Rectal smooth muscle tissue (tissue), 1 donor: ENCODE measurements at regions not wholly inside any gene's neighbourhood (a gene's known extent, or its start where the extent isn't known, plus 50 kb on each side); places are given as distances from the start of the nearest gene placed in this dataset.
"Not testable (repeated sequence)": the region's sequence is repeated elsewhere in the genome, so short reads cannot be mapped to it uniquely, and the experiment has no call there.

Source experiments
- H3K27ac ChIP-seq: one replicate; pipeline ENCODE4 v1.7.0; 2013; ENCODE audit warnings: low read depth, low read length, inconsistent platforms
- H3K27me3 ChIP-seq: one replicate; pipeline ENCODE4 v1.7.0; 2013; ENCODE audit warnings: low read length; ENCODE audit not compliant: control insufficient read depth, insufficient read depth
- H3K36me3 ChIP-seq: one replicate; pipeline ENCODE4 v1.7.0; 2013; ENCODE audit warnings: low read length; ENCODE audit not compliant: control insufficient read depth, insufficient read depth
- H3K4me1 ChIP-seq: one replicate; pipeline ENCODE4 v1.7.0; 2013; ENCODE audit warnings: low read length; ENCODE audit not compliant: control insufficient read depth, insufficient read depth
- H3K4me3 ChIP-seq: one replicate; pipeline ENCODE4 v1.7.0; 2013; ENCODE audit warnings: low read length
- H3K9ac ChIP-seq: one replicate; pipeline ENCODE4 v1.7.0; 2013; ENCODE audit warnings: low read length

GRCh38 chr3:125775606-125776294 is 180.5 kb upstream of the OSBPL11 start:
- H3K4me3 ChIP-seq, H3K4me1 ChIP-seq, H3K9ac ChIP-seq: not testable (repeated sequence)

GRCh38 chr3:125779276-125779675 is 184.0 kb upstream of the OSBPL11 start:
- not testable (repeated sequence) for H3K27ac ChIP-seq, H3K27me3 ChIP-seq, H3K4me3 ChIP-seq, H3K4me1 ChIP-seq, H3K9ac ChIP-seq, H3K36me3 ChIP-seq

More at GRCh38 chr3:125775606-125776294, 180.5 kb upstream of the OSBPL11 start:
- not testable (repeated sequence) for H3K27ac ChIP-seq, H3K36me3 ChIP-seq, H3K27me3 ChIP-seq

DNA sequence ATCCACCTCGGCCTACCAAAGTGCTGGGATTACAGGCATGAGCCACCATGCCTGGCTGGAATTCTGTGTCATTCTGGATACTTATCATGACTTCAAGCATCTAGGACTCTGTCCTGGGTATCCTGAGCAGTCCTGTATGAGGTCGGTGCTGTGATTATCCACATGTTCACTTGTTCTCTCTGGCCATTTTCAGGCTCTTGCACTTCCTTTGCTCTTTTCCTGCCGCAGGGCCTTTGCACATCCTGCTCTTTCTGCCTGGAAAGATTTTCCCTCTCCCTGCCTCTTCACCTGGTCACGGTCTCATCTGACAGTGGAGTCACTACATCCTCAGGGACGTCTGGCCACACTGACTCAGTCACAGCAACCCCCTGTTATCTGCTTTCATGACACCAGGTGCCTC is 184.6 kb upstream of the OSBPL11 start:
- H3K27ac ChIP-seq, H3K27me3 ChIP-seq, H3K9ac ChIP-seq, H3K4me3 ChIP-seq, H3K4me1 ChIP-seq, H3K36me3 ChIP-seq: not testable (repeated sequence)

- not testable (repeated sequence) for H3K9ac ChIP-seq, H3K27me3 ChIP-seq, H3K4me1 ChIP-seq, H3K27ac ChIP-seq, H3K4me3 ChIP-seq, H3K36me3 ChIP-seq
Measured at GRCh38 chr3:125781678-125782077, 186.4 kb upstream of the OSBPL11 start.

GRCh38 chr3:125790312-125790711 is 178.7 kb upstream of the ROPN1B start:
- not testable (repeated sequence) for H3K27me3 ChIP-seq, H3K27ac ChIP-seq, H3K9ac ChIP-seq, H3K4me1 ChIP-seq, H3K36me3 ChIP-seq, H3K4me3 ChIP-seq

DNA sequence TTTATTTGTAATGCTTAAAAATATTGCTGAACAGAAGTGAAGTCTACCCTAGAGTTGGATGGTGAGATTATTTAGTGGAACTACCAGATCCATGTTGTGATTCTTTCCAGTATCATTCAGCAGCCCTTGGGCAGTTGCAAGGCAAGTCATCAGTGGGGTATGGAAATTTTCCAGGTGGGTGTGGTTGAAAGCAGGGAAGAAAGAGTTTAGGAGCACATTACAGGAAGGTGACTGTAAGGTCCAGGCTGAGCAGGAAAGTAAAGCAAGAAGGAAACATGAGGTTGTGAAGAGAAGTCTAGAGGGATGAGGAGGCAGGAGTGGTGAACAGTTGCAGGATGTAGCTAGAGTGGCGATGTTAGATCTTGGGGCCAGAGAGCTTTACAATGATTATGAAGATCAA is 178.0 kb upstream of the ROPN1B start:
- not testable (repeated sequence) for H3K27me3 ChIP-seq, H3K4me1 ChIP-seq, H3K4me3 ChIP-seq, H3K36me3 ChIP-seq, H3K9ac ChIP-seq, H3K27ac ChIP-seq

GRCh38 chr3:125810010-125810409 is 159.0 kb upstream of the ROPN1B start:
- H3K27me3 ChIP-seq, H3K4me3 ChIP-seq, H3K36me3 ChIP-seq, H3K4me1 ChIP-seq, H3K9ac ChIP-seq, H3K27ac ChIP-seq: not testable (repeated sequence)

DNA sequence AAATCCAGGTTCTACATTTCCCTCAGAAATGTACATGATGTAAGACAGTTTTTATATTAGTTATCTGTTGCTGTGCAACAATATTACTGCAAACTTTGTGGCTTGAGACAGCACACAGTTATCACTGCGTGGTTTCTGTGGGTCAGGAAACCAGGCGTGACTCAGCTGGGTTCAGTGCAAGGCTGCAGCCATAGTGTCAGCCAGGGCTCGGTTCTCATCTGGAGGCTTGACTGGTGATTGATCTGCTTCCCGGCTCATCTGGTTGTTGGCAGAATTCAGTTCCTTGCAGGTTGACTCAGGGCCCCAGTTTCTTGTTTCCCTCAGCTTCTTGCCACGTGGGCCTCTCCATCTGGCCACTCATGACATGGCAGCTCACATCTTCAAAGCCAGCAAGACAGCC is 146.8 kb upstream of the ROPN1B start:
- not testable (repeated sequence) for H3K4me3 ChIP-seq, H3K27ac ChIP-seq, H3K9ac ChIP-seq, H3K4me1 ChIP-seq, H3K27me3 ChIP-seq, H3K36me3 ChIP-seq

DNA sequence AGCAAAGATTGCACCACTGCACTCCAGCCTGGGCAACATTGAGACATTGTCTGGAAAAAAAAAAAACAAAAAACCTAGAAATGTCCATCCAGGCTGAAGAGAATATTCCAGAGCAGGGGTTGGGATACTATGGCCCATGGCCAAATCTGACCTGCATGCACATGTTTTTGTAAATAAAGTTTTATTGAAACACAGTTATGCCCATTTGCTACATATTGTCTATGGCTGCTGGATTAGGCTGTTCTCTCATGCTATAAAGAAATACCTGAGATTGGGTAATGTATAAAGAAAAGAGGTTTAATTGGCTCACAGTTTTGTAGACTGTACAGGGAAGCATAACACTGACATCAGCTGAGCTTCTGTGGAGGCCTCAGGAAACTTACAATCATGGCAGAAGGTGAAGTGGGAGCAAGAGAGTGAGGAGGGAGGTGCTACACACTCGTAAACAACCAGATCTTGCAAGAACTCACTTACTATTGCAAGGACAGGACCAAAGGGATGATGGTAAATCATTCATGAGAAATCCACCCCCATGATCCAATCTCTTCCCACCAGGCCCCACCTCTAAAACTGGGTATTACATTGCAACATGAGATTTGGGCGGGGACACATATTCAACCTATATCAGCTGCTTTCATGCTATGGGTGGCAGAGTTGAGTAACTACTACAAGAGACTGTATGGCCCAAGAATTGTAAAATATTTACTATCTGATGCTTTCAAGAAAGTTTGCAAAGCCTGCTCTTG is 137.8 kb upstream of the ROPN1B start:
- not testable (repeated sequence) for H3K27ac ChIP-seq, H3K27me3 ChIP-seq, H3K4me3 ChIP-seq, H3K9ac ChIP-seq, H3K4me1 ChIP-seq, H3K36me3 ChIP-seq

DNA sequence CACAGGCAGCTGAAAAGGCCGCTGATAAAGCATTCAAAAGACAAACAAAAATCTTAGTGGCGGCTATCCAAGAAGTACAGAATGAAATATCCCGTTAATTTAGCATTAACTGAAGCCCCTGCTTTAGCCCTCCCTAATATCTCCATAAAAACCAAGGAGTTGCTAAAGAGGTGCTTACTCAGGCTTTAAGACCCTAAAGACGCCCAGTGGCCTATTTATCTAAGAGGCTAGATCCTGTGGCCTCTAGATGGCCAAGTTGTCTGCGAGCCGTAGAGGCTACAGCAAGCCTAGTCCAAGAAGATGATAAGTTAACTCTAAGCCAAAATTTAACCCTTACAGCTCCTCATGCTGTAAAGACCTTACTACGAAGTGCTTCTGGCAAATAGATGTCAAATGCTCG is 133.4 kb upstream of the ROPN1B start:
- not testable (repeated sequence) for H3K4me1 ChIP-seq, H3K27ac ChIP-seq, H3K36me3 ChIP-seq, H3K4me3 ChIP-seq, H3K9ac ChIP-seq, H3K27me3 ChIP-seq

DNA sequence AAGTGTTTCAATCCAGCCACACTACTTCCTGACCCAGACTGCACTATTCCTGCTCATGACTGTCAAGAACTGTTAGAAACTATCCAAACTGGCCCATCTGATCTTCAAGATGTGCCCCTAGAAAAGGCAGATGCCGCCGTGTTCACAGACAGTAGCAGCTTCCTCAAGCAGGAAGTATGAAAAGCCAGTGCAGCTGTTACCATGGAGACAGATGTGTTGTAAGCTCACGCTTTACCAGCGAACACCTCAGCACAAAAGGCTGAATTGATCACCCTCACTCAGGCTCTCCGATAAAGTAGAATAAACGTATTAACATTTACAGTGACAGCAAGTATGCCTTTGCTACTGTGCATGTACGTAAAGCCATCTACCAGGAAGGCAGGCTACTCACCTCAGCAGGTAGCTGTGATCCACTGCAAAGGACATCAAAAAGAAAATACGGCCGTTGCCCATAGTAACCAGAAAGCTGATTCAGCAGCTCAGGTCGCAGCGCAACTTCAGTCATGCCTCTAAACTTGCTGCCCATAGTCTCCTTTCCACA is 132.9 kb upstream of the ROPN1B start:
- H3K4me3 ChIP-seq, H3K9ac ChIP-seq, H3K36me3 ChIP-seq, H3K4me1 ChIP-seq, H3K27ac ChIP-seq, H3K27me3 ChIP-seq: not testable (repeated sequence)

DNA sequence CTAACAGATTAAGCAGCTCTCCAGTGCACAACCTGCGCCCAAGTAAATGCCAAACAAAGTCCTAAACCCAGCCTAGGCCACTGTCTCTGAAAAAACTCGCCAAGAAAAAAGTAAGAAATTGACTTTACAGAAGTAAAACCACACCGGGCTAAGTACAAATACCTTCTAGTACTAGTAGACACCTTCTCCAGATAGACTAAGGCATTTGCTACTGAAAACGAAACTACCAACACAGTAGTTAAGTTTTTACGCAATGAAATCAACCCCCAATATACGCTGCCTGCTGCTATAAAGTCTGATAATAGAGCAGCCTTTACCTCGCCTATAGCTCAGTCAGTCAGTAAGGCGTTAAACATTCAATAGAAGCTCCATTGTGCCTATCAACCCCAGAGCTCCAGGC is 132.2 kb upstream of the ROPN1B start:
- not testable (repeated sequence) for H3K9ac ChIP-seq, H3K4me1 ChIP-seq, H3K27ac ChIP-seq, H3K4me3 ChIP-seq, H3K36me3 ChIP-seq, H3K27me3 ChIP-seq

DNA sequence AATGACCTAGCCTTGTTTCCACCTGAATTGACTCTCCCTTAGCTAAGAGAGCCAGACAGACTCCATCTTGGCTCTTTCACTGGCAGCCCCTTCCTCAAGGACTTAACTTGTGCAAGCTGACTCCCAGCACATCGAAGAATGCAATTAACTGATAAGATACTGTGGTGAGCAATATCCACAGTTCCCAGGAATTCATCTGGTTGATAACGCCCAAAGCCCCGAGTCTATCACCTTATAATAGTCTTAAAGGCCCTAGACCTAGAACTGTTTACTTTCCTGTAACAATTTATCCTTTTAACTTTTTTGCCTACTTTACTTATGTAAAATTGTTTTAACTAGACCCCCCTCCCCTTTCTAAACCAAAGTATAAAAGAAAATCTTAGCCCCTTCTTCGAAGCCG is 130.1 kb upstream of the ROPN1B start:
- not testable (repeated sequence) for H3K4me3 ChIP-seq, H3K9ac ChIP-seq, H3K27ac ChIP-seq, H3K36me3 ChIP-seq, H3K4me1 ChIP-seq, H3K27me3 ChIP-seq
